Hepatocyte (in vitro differentiated cells): ENCODE measurements at regions not wholly inside any gene's neighbourhood (a gene's known extent, or its start where the extent isn't known, plus 50 kb on each side); places are given as distances from the start of the nearest gene placed in this dataset.

Experiments used
- DNase-seq: peaks from one replicate; pipeline ENCODE4 v3.0.0-alpha.2; 2016; ENCODE audit warnings: low spot score
- H2AFZ ChIP-seq: fragments of 200-600 bp; sonication (generic); 2 replicates; pipeline ENCODE4 v1.6.0; 2016; ENCODE audit warnings: antibody characterized with exemption, mild to moderate bottlenecking
- H3K27ac ChIP-seq: fragments of 200-600 bp; sonication (generic); 2 replicates; pipeline ENCODE4 v1.5.1; 2016; ENCODE audit warnings: mild to moderate bottlenecking
- H3K27me3 ChIP-seq: fragments of 200-600 bp; sonication (generic); 2 replicates; pipeline ENCODE4 v1.6.1; 2016
- H3K36me3 ChIP-seq: fragments of 200-600 bp; sonication (generic); replicated peaks from 2 replicates; pipeline ENCODE4 v1.5.1; 2016; ENCODE audit warnings: low read depth; ENCODE audit not compliant: insufficient read depth
- H3K4me1 ChIP-seq: fragments of 200-600 bp; sonication (generic); 2 replicates; pipeline ENCODE4 v1.5.1; 2016; ENCODE audit warnings: mild to moderate bottlenecking, moderate library complexity; ENCODE audit not compliant: insufficient read depth
- H3K4me2 ChIP-seq: fragments of 200-600 bp; sonication (generic); 2 replicates; pipeline ENCODE4 v1.6.0; 2016
- H3K4me3 ChIP-seq: fragments of 200-600 bp; sonication (generic); 2 replicates; pipeline ENCODE4 v1.5.1; 2016; ENCODE audit warnings: mild to moderate bottlenecking
- H3K79me2 ChIP-seq: fragments of 200-600 bp; sonication (generic); 2 replicates; pipeline ENCODE4 v1.6.0; 2017; ENCODE audit warnings: mild to moderate bottlenecking
- H3K9me2 ChIP-seq: fragments of 200-600 bp; sonication (generic); replicated peaks from 2 replicates; pipeline ENCODE4 v1.6.0; 2017; ENCODE audit warnings: mild to moderate bottlenecking; ENCODE audit not compliant: insufficient read depth
- H3K9me3 ChIP-seq: fragments of 200-600 bp; sonication (generic); 2 replicates; pipeline ENCODE4 v1.5.1; 2016; ENCODE audit warnings: low read depth, mild to moderate bottlenecking
- H4K20me1 ChIP-seq: fragments of 200-600 bp; sonication (generic); 2 replicates; pipeline ENCODE4 v1.6.0; 2016; ENCODE audit warnings: mild to moderate bottlenecking; ENCODE audit not compliant: insufficient read depth, poor library complexity, severe bottlenecking
- CTCF ChIP-seq: fragments of 200-600 bp; sonication (generic); IDR thresholded peaks from 2 replicates; pipeline ENCODE4 v1.5.1; 2016; ENCODE audit warnings: antibody characterized with exemption, mild to moderate bottlenecking; ENCODE audit not compliant: poor library complexity
- EZH2 ChIP-seq: fragments of 200-600 bp; sonication (generic); IDR thresholded peaks from 2 replicates; pipeline ENCODE4 v1.6.1; 2016; ENCODE audit warnings: antibody characterized with exemption, mild to moderate bottlenecking, borderline replicate concordance
- EZH2phosphoT487 ChIP-seq: fragments of 200-600 bp; sonication (generic); IDR thresholded peaks from one replicate; pipeline ENCODE4 v1.6.1; 2018; ENCODE audit warnings: antibody characterized with exemption, mild to moderate bottlenecking, low read depth, moderate library complexity; ENCODE audit not compliant: unreplicated experiment, severe bottlenecking
- WGBS: methylation state at CpG from one replicate; pipeline ENCODE4 v1.1.6; 2016; ENCODE audit warnings: low lambda C conversion rate; ENCODE audit errors: missing lambda C conversion rate; 5-methylcytosine and 5-hydroxymethylcytosine counted together

GRCh38 chr18:22734791-22735627 is 198.1 kb upstream of the RBBP8 start:
- no peaks in the 10 kb centered on the region for H3K9me2 ChIP-seq
- H3K27me3 ChIP-seq, result no peaks in the 10 kb centered on the region
- TF ChIP-seq CTCF, result no peak
- TF ChIP-seq EZH2phosphoT487, result no peak
- no peak for TF ChIP-seq EZH2
- no peaks in the 10 kb centered on the region for H3K4me1 ChIP-seq
- H4K20me1 ChIP-seq, result no peaks in the 10 kb centered on the region
- no peaks in the 10 kb centered on the region for H3K79me2 ChIP-seq
- no peaks in the 10 kb centered on the region for H3K9me3 ChIP-seq
- H3K4me3 ChIP-seq, result no peak overlapping the region
- no peak overlapping the region for H3K4me2 ChIP-seq
- H3K36me3 ChIP-seq, result no peaks in the 10 kb centered on the region
- H3K27ac ChIP-seq, result no peak overlapping the region
- H2AFZ ChIP-seq, result no peak overlapping the region
- DNase-seq, result no peak
- 94% methylated on average over 7 of the region's 7 CpGs for WGBS

GRCh38 chr18:22737054-22737453 is 196.1 kb upstream of the RBBP8 start:
- no peaks in the 10 kb centered on the region for H4K20me1 ChIP-seq
- 93% methylated on average over 3 of the region's 3 CpGs for WGBS

GRCh38 chr18:22739061-22739642 is 194.0 kb upstream of the RBBP8 start:
- H3K27ac ChIP-seq, result no peak overlapping the region
- TF ChIP-seq CTCF (no peak), EZH2phosphoT487 (no peak)
- no peaks in the 10 kb centered on the region for H3K9me2 ChIP-seq
- DNase-seq, result no peak
- H2AFZ ChIP-seq, result no peak overlapping the region
- WGBS, result 90% methylated on average over 2 of the region's 2 CpGs
- H3K79me2 ChIP-seq, result no peaks in the 10 kb centered on the region
- no peaks in the 10 kb centered on the region for H3K27me3 ChIP-seq
- H3K4me3 ChIP-seq, result no peak overlapping the region
- H3K4me1 ChIP-seq, result no peaks in the 10 kb centered on the region
- H3K36me3 ChIP-seq, result no peaks in the 10 kb centered on the region
- no peaks in the 10 kb centered on the region for H4K20me1 ChIP-seq
- H3K9me3 ChIP-seq, result no peaks in the 10 kb centered on the region
- H3K4me2 ChIP-seq, result no peak overlapping the region

More at GRCh38 chr18:22737054-22737453, 196.1 kb upstream of the RBBP8 start:
- no peak for DNase-seq
- no peak overlapping the region for H3K4me3 ChIP-seq
- H3K9me3 ChIP-seq, result no peaks in the 10 kb centered on the region
- H3K36me3 ChIP-seq, result no peaks in the 10 kb centered on the region
- no peaks in the 10 kb centered on the region for H3K79me2 ChIP-seq
- no peak for TF ChIP-seq EZH2
- TF ChIP-seq CTCF, result no peak
- no peak for TF ChIP-seq EZH2phosphoT487
- H3K4me2 ChIP-seq, result no peak overlapping the region
- H3K9me2 ChIP-seq, result no peaks in the 10 kb centered on the region
- no peaks in the 10 kb centered on the region for H3K4me1 ChIP-seq
- H3K27ac ChIP-seq, result no peak overlapping the region
- no peak overlapping the region for H2AFZ ChIP-seq
- H3K27me3 ChIP-seq, result no peaks in the 10 kb centered on the region
